ENCODE measurements at regions not wholly inside any gene's neighbourhood (a gene's known extent, or its start where the extent isn't known, plus 50 kb on each side); places are given as distances from the start of the nearest gene placed in this dataset.
A peak's percentile ranks its signal among the peaks of the same experiment; 100 is the strongest.

DNA sequence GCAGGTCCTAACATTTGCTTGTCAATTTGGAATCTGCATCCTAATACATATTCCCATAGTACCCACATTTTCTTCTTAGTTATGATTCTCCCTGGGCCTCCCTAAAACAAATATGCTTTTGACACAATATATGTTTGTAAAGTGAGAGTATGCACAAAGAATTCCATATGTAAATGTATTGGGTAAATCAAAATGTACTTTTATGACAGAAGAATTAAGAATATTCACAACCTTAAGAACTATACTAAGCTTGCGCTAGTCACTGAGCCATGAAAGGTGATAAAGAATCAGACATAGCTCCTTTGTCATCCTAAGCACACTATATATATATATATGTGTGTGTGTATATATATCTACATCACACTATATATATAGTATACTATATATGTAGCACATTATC lies 438.5 kb downstream of the ACTL7B start:
- Mint-ChIP-seq H3K4me1 (peaks cover 16% of the 10 kb centered on the region), H3K27me3 (ENCODE audit: low read depth) (no peaks in the 10 kb centered on the region), H3K4me3 (no peak overlapping the region), H3K9me3 (peaks cover 2% of the 10 kb centered on the region), H3K36me3 (ENCODE audit: low read depth) (no peaks in the 10 kb centered on the region), H3K27ac (ENCODE audit: unreplicated experiment) (no peak overlapping the region)
- TF ChIP-seq, protein P1, sequence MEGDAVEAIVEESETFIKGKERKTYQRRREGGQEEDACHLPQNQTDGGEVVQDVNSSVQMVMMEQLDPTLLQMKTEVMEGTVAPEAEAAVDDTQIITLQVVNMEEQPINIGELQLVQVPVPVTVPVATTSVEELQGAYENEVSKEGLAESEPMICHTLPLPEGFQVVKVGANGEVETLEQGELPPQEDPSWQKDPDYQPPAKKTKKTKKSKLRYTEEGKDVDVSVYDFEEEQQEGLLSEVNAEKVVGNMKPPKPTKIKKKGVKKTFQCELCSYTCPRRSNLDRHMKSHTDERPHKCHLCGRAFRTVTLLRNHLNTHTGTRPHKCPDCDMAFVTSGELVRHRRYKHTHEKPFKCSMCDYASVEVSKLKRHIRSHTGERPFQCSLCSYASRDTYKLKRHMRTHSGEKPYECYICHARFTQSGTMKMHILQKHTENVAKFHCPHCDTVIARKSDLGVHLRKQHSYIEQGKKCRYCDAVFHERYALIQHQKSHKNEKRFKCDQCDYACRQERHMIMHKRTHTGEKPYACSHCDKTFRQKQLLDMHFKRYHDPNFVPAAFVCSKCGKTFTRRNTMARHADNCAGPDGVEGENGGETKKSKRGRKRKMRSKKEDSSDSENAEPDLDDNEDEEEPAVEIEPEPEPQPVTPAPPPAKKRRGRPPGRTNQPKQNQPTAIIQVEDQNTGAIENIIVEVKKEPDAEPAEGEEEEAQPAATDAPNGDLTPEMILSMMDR (conservative IDR thresholded peaks at IDR 0.05), result no peak
- DNase-seq (ENCODE audit: low read depth, low spot score), result no peak

DNA sequence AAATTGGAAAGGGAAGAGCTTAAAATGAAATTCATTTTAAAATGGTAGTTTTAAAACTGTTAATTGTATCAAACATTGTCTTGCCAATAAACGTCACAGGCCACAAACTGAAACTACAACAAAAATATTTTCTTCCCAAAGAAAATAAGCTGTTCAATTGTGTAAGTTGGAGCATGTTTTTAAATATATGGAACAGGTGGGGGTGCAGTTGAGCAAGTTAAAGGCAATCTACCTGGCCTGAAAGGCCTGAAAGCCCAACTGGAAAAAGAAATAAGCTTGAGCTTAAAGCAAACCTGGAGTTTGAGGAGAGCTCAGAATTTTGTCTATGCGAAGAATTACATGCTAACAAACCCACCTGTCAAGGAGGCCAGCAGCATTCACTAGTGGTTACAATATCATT lies 439.5 kb downstream of the ACTL7B start:
- H3K4me3 Mint-ChIP-seq, result no peak overlapping the region
- no peaks in the 10 kb centered on the region for H3K27me3 Mint-ChIP-seq (ENCODE audit: low read depth)
- H3K4me1 Mint-ChIP-seq, result peaks cover 18% of the 10 kb centered on the region
- no peak overlapping the region for H3K27ac Mint-ChIP-seq (ENCODE audit: unreplicated experiment)
- no peak for DNase-seq (ENCODE audit: low read depth, low spot score)
- peaks cover 2% of the 10 kb centered on the region for H3K9me3 Mint-ChIP-seq
- no peaks in the 10 kb centered on the region for H3K36me3 Mint-ChIP-seq (ENCODE audit: low read depth)
- TF ChIP-seq, protein P1 (conservative IDR thresholded peaks at IDR 0.05), result no peak

- DNase-seq (ENCODE audit: low read depth, low spot score), result no peak
- Mint-ChIP-seq H3K4me3 (no peak overlapping the region), H3K9me3 (no peaks in the 10 kb centered on the region), H3K4me1 (peaks cover 18% of the 10 kb centered on the region), H3K27me3 (ENCODE audit: low read depth) (no peaks in the 10 kb centered on the region), H3K36me3 (ENCODE audit: low read depth) (no peaks in the 10 kb centered on the region), H3K27ac (ENCODE audit: unreplicated experiment) (peak overlapping the region; percentile 48)
- TF ChIP-seq, protein P1 (conservative IDR thresholded peaks at IDR 0.05), result no peak
Measured at GRCh38 chr9:108413809-108414208, 442.0 kb downstream of the ACTL7B start.

GRCh38 chr9:108412755-108413154 lies 443.0 kb downstream of the ACTL7B start:
- Mint-ChIP-seq H3K27ac (ENCODE audit: unreplicated experiment) (no peak overlapping the region), H3K36me3 (ENCODE audit: low read depth) (no peaks in the 10 kb centered on the region), H3K27me3 (ENCODE audit: low read depth) (no peaks in the 10 kb centered on the region), H3K9me3 (no peaks in the 10 kb centered on the region), H3K4me1 (peaks cover 18% of the 10 kb centered on the region), H3K4me3 (no peak overlapping the region)
- TF ChIP-seq, protein P1 (conservative IDR thresholded peaks at IDR 0.05), result peak; percentile 45
- no peak for DNase-seq (ENCODE audit: low read depth, low spot score)

- Mint-ChIP-seq H3K36me3 (ENCODE audit: low read depth) (no peaks in the 10 kb centered on the region), H3K4me3 (no peak overlapping the region), H3K27me3 (ENCODE audit: low read depth) (no peaks in the 10 kb centered on the region), H3K27ac (ENCODE audit: unreplicated experiment) (no peak overlapping the region), H3K9me3 (no peaks in the 10 kb centered on the region), H3K4me1 (peaks cover 18% of the 10 kb centered on the region)
- TF ChIP-seq, protein P1 (conservative IDR thresholded peaks at IDR 0.05), result no peak
- DNase-seq (ENCODE audit: low read depth, low spot score), result no peak
Measured at GRCh38 chr9:108411632-108412031, 444.2 kb downstream of the ACTL7B start.

GRCh38 chr9:108410161-108410560 lies 445.6 kb downstream of the ACTL7B start:
- Mint-ChIP-seq H3K27ac (ENCODE audit: unreplicated experiment) (no peak overlapping the region), H3K4me3 (no peak overlapping the region), H3K36me3 (ENCODE audit: low read depth) (no peaks in the 10 kb centered on the region), H3K27me3 (ENCODE audit: low read depth) (no peaks in the 10 kb centered on the region), H3K9me3 (no peaks in the 10 kb centered on the region), H3K4me1 (peaks cover 11% of the 10 kb centered on the region)
- TF ChIP-seq, protein P1 (conservative IDR thresholded peaks at IDR 0.05), result no peak
- DNase-seq (ENCODE audit: low read depth, low spot score), result no peak

All from neural crest cell (in vitro differentiated cells).